ENCODE measurements at regions not wholly inside any gene's neighbourhood (a gene's known extent, or its start where the extent isn't known, plus 50 kb on each side); places are given as distances from the start of the nearest gene placed in this dataset.
"Not testable (repeated sequence)": the region's sequence is repeated elsewhere in the genome, so short reads cannot be mapped to it uniquely, and the experiment has no call there.

- no peak for DNase-seq
These were observed 63.8 kb downstream of the TNFAIP2 start for GRCh38 chr14:103186909-103187586.

GRCh38 chr14:103187911-103188310 is 64.7 kb downstream of the TNFAIP2 start:
- DNase-seq: no peak

DNA sequence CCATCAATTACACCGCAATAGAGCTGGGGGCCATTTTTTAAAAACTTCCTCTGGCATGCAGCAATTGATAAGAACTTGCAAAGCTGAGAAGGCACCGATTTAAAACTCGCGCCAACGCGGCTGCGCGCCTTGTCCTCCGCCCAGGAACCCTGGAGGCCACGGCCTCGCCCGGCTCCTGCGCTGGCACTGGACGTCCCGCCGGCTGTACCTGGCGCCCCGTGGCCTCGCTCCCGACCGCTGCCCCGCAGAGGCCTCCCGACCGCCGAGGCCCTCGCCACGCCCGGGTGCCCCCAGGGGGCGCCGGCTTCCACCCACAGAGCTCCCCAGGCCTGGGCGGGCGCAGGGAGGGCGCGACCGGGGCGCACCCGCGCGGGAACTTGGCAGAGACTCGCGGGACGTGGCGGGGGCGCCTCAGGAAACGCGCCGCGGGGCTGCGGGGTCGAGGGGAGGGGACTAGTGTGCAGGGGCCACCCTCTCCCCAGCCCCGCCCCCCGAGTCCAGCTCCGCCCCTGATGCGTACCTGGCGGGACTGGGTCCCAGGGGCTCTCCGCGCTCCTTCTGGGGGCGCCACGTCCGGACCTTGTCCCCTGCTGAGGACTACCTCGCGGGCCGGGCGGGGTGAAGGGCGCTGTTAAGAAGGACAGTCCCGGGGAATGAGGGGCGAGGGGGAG is 65.7 kb downstream of the TNFAIP2 start:
- DNase-seq: no peak

DNA sequence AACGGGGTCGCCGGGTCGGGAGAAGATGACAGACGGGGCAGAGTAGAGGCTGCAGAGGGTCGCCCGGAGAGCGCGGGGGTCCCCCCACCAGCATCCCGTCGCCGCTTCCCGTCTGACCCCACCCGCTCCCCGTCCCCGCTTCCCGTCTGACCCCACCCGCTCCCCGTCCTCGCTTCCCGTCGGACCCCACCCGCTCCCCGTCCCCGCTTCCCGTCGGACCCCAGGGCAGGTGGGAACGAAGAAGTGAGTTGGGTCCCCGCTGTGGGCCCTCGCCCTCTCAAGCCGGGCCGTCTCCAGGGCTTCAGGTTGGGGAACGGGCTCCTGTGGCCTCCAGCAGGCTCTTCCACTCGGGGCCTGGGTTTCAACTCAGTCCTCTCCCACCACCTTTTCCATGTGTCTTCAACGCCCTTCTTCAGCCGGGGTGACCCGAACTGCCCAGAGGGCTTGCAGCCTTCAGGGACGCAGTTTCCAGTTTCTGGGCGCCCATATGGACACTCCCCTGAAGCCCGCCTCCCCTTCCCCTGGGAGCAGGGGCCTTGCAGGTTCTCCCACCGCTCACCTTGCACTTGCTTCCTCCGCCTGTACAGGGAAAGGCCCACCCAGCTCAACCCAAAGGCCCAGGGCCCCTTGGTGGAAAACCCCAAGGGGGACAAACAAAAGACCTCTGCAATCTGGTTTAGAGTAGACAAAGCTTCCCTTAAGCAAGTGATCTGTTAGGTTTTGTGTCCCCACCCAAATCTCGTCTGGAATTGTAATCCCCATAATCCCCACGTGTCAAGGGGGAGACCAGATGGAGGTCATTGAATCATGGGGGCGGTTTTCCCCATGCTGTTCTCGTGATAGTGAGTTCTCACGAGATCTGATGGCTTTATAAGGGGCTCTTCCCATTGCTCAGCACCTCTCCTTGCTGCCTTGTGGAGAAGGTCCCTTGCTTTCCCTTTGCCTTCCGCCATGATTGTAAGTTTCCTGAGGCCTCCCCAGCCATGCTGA is 66.5 kb downstream of the TNFAIP2 start:
- no peak for DNase-seq

GRCh38 chr14:103190741-103191140 is 67.5 kb downstream of the TNFAIP2 start:
- no peak for DNase-seq

- no peak for DNase-seq
These were observed 68.6 kb downstream of the TNFAIP2 start for GRCh38 chr14:103191844-103192243.

DNA sequence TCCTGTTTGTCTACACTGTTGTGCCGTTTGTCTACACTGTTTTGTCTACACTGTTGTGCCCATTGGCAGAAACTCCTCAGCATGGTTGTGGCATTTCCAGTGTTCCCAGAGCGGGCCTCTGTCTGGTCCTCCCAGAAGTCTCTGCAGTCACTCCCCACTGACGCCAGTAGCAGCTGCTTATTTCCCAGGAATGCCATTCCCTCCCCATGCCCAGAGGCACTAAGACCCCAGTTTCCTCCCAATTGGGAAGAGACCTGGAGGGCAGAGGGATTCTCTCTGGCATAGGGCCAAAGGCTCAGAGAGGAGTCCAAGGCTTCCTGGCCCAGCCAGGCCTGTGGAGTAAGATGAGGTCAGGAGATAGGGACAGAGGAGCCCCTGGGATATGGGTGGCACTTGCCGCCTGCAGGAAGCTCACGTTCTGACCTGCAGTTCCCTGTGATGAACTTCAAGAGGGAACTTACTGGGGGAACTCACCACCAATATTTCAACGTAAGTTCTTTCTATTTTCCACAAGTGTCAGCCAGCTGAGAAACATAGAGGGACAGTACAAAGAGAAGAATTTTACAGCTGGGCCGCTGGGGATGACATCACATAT is 69.1 kb downstream of the TNFAIP2 start:
- no peak for DNase-seq

DNA sequence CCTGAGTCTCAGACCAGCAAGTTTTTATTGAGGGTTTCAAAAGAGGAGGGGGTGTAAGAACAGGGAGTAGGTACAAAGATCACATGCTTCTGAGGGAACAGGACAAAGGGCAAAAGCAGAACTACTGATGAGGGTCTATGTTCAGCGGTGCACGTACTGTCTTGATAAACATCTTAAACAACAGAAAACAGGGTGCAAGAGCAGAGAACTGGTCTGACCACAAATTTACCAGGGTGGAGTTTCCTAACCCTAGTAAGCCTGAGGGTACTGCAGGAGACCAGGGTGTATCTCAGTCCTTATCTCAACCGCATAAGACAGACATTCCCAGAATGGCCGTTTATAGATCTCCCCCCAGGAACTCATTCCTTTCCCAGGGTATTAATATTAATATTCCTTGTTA is 69.6 kb downstream of the TNFAIP2 start:
- DNase-seq: not testable (repeated sequence)

DNA sequence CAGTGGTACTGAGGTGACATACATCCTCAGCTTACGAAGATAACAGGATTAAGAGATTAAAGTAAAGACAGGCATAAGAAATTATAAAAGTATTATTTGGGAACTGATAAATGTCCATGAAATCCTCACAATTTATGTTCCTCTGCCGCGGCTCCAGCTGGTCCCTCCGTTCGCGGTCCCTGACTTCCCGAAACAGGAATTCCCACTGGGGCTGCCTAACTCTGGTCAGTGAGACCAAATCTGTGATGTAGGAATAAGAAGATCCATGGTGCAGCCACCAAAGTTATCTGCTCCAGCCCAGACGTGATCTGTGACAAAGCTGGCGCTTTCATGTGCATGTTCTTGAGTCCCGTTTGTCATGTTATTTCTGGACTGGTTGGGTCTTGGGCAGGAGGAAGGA is 70.2 kb downstream of the TNFAIP2 start:
- not testable (repeated sequence) for DNase-seq

- no peak for DNase-seq
These were observed 71.2 kb downstream of the TNFAIP2 start for GRCh38 chr14:103194256-103195045.

- DNase-seq: no peak
These were observed 72.8 kb downstream of the TNFAIP2 start for GRCh38 chr14:103195828-103196615.

- no peak for DNase-seq
These were observed 73.5 kb downstream of the TNFAIP2 start for GRCh38 chr14:103196716-103197115.

- DNase-seq: no peak
These were observed 75.2 kb downstream of the TNFAIP2 start for GRCh38 chr14:103198131-103199105.

DNA sequence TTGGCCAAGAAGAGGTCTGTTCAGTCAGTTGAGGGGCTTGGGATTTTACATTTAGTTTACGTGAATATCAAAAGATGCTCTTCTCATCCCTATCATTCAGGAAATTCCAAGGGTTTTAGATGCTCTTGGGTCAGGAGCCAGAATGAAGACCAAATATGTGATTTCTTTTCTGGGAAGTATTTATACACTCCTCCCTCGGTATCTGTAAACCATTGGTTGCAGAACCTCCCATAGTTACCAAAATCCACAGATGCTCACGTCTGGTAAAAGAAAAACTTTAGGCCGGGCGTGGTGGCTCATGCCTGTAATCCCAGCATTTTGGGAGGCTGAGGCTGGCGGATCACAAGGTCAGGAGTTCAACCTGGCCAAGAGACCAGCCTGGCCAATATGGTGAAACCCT is 75.9 kb downstream of the TNFAIP2 start:
- no peak for DNase-seq

- no peak for DNase-seq
These were observed 78.5 kb downstream of the TNFAIP2 start for GRCh38 chr14:103201801-103202200.

GRCh38 chr14:103204852-103205540 is 81.7 kb downstream of the TNFAIP2 start:
- no peak for DNase-seq

GRCh38 chr14:103205541-103205906 is 82.3 kb downstream of the TNFAIP2 start:
- DNase-seq: no peak

DNA sequence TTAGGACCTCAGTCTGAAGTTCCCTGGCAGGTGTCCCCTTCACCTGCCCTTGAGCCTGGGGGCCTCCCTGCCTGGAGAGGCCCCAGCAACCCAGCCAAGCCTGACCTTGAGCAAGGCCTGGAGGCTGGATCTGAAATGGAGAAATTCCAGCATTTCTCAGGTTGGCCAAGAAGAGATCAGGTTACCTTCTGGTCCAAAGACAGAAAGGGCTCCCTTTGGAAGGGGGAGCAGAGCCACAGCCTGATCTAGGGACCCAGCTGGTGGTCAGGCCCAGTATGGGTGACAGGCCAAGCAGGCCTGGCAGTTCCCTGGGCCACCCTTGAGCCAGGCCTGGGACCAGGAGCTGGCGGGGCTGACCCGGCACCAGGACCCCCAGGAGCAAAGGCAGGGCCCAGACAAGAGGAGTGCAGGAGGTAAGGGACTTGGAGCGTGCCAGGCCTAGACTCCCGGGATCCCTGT is 82.8 kb downstream of the TNFAIP2 start:
- DNase-seq: no peak

- DNase-seq: no peak
These were observed 83.7 kb downstream of the TNFAIP2 start for GRCh38 chr14:103206836-103207387.

All from NCI-H1105 treated with DMSO at 0.1 percent for 48 hours (cell line).